Uterus (tissue), 2 donors: ENCODE measurements at regions not wholly inside any gene's neighbourhood (a gene's known extent, or its start where the extent isn't known, plus 50 kb on each side); places are given as distances from the start of the nearest gene placed in this dataset.

Experiments used
- CTCF ChIP-seq, 4 experiments: fragments of 200-600 bp in 2 of 4; fragments of 450-650 bp in 2 of 4; sonication (generic) in 2 of 4; IDR thresholded peaks; one replicate each; pipeline ENCODE4 v1.5.1; 2016 to 2019; ENCODE audit warnings: antibody characterized with exemption in 4 of 4, mild to moderate bottlenecking in 2 of 4, moderate library complexity in 1 of 4
- POLR2A ChIP-seq, 2 donors: fragments of 450-650 bp; IDR thresholded peaks; one replicate each; pipeline ENCODE4 v1.6.1; 2016; ENCODE audit warnings: antibody characterized with exemption in 2 of 2, mild to moderate bottlenecking in 1 of 2, moderate library complexity in 1 of 2

- TF ChIP-seq CTCF (IDR thresholded peaks at IDR 0.05), result no peak
- no peak for TF ChIP-seq POLR2A (IDR thresholded peaks at IDR 0.05)
Measured at GRCh38 chr1:221376286-221376685, 365.6 kb downstream of the DUSP10 start.
